ENCODE measurements at regions not wholly inside any gene's neighbourhood (a gene's known extent, or its start where the extent isn't known, plus 50 kb on each side); places are given as distances from the start of the nearest gene placed in this dataset.
"Not testable (repeated sequence)": the region's sequence is repeated elsewhere in the genome, so short reads cannot be mapped to it uniquely, and the experiment has no call there.

DNA sequence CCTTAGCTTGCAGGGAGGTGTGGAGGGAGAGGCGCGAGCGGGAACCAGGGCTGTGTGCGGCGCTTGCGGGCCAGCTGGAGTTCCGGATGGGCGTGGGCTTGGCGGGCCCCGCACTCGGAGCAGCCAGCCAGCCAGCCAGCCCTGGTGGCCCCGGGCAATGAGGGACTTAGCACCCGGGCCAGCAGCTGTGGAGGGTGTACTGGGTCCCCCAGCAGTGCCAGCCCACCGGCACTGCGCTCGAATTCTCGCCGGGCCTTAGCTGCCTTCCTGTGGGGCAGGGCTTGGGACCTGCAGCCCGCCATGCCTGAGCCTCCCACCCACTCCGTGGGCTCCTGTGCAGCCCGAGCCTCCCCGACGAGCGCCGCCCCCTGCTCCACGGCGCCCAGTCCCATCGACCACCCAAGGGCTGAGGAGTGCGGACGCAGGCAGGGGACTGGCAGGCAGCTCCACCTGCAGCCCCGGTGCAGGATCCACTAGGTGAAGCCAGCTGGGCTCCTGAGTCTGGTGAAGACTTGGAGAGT lies 462.2 kb downstream of the ACTL7B start:
- TF ChIP-seq, protein P1, sequence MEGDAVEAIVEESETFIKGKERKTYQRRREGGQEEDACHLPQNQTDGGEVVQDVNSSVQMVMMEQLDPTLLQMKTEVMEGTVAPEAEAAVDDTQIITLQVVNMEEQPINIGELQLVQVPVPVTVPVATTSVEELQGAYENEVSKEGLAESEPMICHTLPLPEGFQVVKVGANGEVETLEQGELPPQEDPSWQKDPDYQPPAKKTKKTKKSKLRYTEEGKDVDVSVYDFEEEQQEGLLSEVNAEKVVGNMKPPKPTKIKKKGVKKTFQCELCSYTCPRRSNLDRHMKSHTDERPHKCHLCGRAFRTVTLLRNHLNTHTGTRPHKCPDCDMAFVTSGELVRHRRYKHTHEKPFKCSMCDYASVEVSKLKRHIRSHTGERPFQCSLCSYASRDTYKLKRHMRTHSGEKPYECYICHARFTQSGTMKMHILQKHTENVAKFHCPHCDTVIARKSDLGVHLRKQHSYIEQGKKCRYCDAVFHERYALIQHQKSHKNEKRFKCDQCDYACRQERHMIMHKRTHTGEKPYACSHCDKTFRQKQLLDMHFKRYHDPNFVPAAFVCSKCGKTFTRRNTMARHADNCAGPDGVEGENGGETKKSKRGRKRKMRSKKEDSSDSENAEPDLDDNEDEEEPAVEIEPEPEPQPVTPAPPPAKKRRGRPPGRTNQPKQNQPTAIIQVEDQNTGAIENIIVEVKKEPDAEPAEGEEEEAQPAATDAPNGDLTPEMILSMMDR (IDR thresholded peaks at IDR 0.05): not testable (repeated sequence)
- TF ChIP-seq ZFX (IDR thresholded peaks at IDR 0.05; ENCODE audit: borderline replicate concordance): not testable (repeated sequence)

Measured in 22Rv1 (cell line).